Karpas-422 (cell line): ENCODE measurements at regions not wholly inside any gene's neighbourhood (a gene's known extent, or its start where the extent isn't known, plus 50 kb on each side); places are given as distances from the start of the nearest gene placed in this dataset.
"Not testable (repeated sequence)": the region's sequence is repeated elsewhere in the genome, so short reads cannot be mapped to it uniquely, and the experiment has no call there.

ENCODE experiments used
- DNase-seq: peaks from one replicate; pipeline ENCODE4 v3.0.0-alpha.2; 2015
- H2AFZ ChIP-seq: fragments of 200-600 bp; sonication (generic); 2 replicates; pipeline ENCODE4 v1.6.1; 2014; ENCODE audit warnings: antibody characterized with exemption, low read length, mixed read lengths
- H3K27ac ChIP-seq: fragments of 200-600 bp; sonication (generic); 2 replicates; pipeline ENCODE4 v1.5.1; 2014; ENCODE audit warnings: mild to moderate bottlenecking, low read length, moderate library complexity
- H3K27me3 ChIP-seq: fragments of 200-600 bp; sonication (generic); 2 replicates; pipeline ENCODE4 v1.6.1; 2014; ENCODE audit warnings: low read length, mixed read lengths
- H3K36me3 ChIP-seq: fragments of 200-600 bp; sonication (generic); 2 replicates; pipeline ENCODE4 v1.6.1; 2014; ENCODE audit warnings: low read length, mixed read lengths; ENCODE audit not compliant: insufficient read depth
- H3K4me1 ChIP-seq: fragments of 200-600 bp; sonication (generic); 2 replicates; pipeline ENCODE4 v1.6.1; 2014; ENCODE audit warnings: mild to moderate bottlenecking, low read length, mixed read lengths
- H3K4me2 ChIP-seq: fragments of 200-600 bp; sonication (generic); 2 replicates; pipeline ENCODE4 v1.6.1; 2014; ENCODE audit warnings: low read length, low read depth, mild to moderate bottlenecking; ENCODE audit not compliant: poor library complexity, severe bottlenecking
- H3K4me3 ChIP-seq: fragments of 200-600 bp; sonication (generic); 2 replicates; pipeline ENCODE4 v1.5.1; 2014; ENCODE audit warnings: mild to moderate bottlenecking, antibody characterized with exemption, low read length, mixed read lengths
- H3K79me2 ChIP-seq: fragments of 200-600 bp; sonication (generic); 2 replicates; pipeline ENCODE4 v1.6.1; 2014; ENCODE audit warnings: mild to moderate bottlenecking, low read length, mixed read lengths
- H3K9ac ChIP-seq: fragments of 200-600 bp; sonication (generic); 2 replicates; pipeline ENCODE4 v1.6.0; 2014; ENCODE audit warnings: low read length
- H3K9me2 ChIP-seq: fragments of 200-600 bp; sonication (generic), shearing (Covaris generic); replicated peaks from 2 replicates; pipeline ENCODE4 v1.6.0; 2014; ENCODE audit warnings: mild to moderate bottlenecking, low read length, moderate library complexity; ENCODE audit not compliant: insufficient read depth
- H3K9me3 ChIP-seq: fragments of 300-700, 200-600 bp; sonication (generic); 2 replicates; pipeline ENCODE4 v1.6.1; 2014; ENCODE audit warnings: low read length, mixed read lengths
- H4K20me1 ChIP-seq: fragments of 200-600 bp; sonication (generic); 2 replicates; pipeline ENCODE4 v1.6.1; 2014; ENCODE audit warnings: mild to moderate bottlenecking, antibody characterized with exemption, low read length, low read depth; ENCODE audit not compliant: insufficient read depth

GRCh38 chr10:45540589-45540988 is 132.0 kb downstream of the ZFAND4 start:
- H3K79me2 ChIP-seq: peaks cover 61% of the 10 kb centered on the region
- not testable (repeated sequence) for H3K9me2 ChIP-seq, H3K36me3 ChIP-seq, H3K4me2 ChIP-seq, DNase-seq, H4K20me1 ChIP-seq, H3K27me3 ChIP-seq, H3K9me3 ChIP-seq, H3K4me3 ChIP-seq, H3K27ac ChIP-seq, H2AFZ ChIP-seq, H3K4me1 ChIP-seq, H3K9ac ChIP-seq

DNA sequence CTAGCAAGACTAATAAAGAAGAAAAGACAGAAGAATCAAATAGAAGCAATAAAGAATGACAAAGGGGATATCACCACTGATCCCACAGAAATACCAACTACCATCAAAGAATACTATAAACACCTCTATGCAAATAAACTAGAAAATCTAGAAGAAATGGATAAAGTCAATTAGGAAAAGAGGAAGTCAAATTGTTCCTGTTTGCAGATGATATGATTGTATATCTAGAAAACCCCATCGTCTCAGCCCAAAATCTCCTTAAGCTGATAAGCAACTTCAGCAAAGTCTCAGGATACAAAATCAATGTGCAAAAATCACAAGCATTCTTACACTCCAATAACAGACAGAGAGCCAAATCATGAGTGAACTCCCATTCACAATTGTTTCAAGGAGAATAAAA is 133.0 kb downstream of the ZFAND4 start:
- peaks cover 61% of the 10 kb centered on the region for H3K79me2 ChIP-seq
- H3K4me1 ChIP-seq, H3K27me3 ChIP-seq, H3K36me3 ChIP-seq, DNase-seq, H3K27ac ChIP-seq, H3K4me3 ChIP-seq, H3K9me2 ChIP-seq, H2AFZ ChIP-seq, H4K20me1 ChIP-seq, H3K9ac ChIP-seq, H3K9me3 ChIP-seq, H3K4me2 ChIP-seq: not testable (repeated sequence)

DNA sequence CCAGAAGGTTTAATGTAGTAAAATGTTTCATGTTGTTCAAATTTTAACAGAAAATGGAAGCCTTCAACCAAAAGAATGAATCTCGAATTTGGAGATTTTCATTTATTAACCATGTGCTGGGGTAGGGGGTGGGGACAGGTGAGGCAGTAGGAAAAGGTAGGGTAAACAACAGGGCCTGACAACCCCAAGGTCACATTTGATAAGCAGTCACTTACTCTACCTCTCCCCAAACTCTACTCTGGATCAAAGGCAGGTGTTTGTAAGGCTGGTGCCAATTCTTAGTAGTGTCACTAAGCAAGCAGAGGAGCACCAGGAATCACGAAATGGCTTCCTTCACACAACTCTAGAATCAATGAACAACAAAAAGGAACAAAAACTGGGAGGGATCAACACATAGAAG is 138.0 kb downstream of the ZFAND4 start:
- peaks cover 64% of the 10 kb centered on the region for H3K79me2 ChIP-seq
- H3K27ac ChIP-seq: no peak overlapping the region
- H3K4me2 ChIP-seq: no peak overlapping the region
- H4K20me1 ChIP-seq: no peaks in the 10 kb centered on the region
- H3K36me3 ChIP-seq: no peaks in the 10 kb centered on the region
- peaks cover 13% of the 10 kb centered on the region for H3K4me1 ChIP-seq
- no peak overlapping the region for H3K4me3 ChIP-seq
- H3K9ac ChIP-seq: no peak overlapping the region
- no peaks in the 10 kb centered on the region for H3K9me3 ChIP-seq
- H3K27me3 ChIP-seq: no peaks in the 10 kb centered on the region
- no peak overlapping the region for H2AFZ ChIP-seq
- H3K9me2 ChIP-seq: no peaks in the 10 kb centered on the region
- DNase-seq: no peak

DNA sequence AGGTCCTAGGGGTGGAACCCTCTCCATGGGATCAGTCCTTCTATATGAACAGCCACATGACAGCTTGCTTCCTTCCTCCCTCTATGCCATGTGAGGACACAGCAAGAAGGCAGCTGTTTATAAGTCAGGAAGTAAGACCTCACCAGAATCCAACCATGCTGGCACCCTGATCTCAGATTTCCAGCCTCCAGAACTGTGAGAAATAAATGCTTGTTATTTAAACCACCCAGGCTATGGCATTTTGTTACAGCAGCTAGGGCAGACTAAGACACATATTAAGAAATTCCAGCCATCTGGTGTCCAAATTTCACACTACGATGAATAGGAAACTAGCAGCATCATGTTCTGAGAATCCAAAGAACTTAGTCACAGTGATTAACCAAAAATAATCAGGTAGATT is 140.1 kb downstream of the ZFAND4 start:
- Histone ChIP-seq H3K4me3 (no peak overlapping the region), H3K27me3 (no peaks in the 10 kb centered on the region), H2AFZ (no peak overlapping the region), H3K9ac (no peak overlapping the region), H3K79me2 (peaks cover 80% of the 10 kb centered on the region), H3K9me2 (no peaks in the 10 kb centered on the region), H3K9me3 (no peaks in the 10 kb centered on the region), H3K27ac (no peak overlapping the region), H3K4me1 (peaks cover 13% of the 10 kb centered on the region), H4K20me1 (no peaks in the 10 kb centered on the region), H3K36me3 (no peaks in the 10 kb centered on the region), H3K4me2 (no peak overlapping the region)
- DNase-seq: no peak

DNA sequence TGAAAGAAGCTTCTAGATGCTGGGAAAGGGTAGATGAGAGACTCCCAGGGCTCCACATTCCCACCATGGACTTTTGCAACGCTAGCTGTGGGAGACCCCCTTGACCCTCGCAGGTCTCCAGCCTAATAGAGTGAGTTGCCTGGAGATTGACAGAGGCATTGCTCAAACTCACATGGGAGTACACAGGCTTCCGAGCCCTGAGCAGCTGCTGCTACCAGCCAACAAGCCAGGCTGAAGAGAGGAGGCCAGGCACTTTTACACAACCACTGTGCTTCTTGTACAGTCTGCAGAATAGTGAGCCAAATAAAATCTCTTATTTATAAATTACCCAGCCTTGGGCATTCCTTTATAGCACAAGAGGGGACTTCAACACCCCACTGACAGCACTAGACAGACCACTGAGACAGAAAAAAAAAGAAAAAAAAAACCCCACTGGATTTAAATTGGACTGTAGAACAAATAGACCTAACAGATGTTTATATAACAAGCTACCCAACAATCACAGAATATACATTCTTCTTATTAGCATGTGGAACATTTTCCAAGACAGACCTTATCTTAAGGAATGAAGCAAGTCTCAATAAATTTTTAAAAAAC is 146.2 kb downstream of the ZFAND4 start:
- no peaks in the 10 kb centered on the region for H3K9me3 ChIP-seq
- no peaks in the 10 kb centered on the region for H4K20me1 ChIP-seq
- no peak overlapping the region for H3K4me2 ChIP-seq
- no peaks in the 10 kb centered on the region for H3K9me2 ChIP-seq
- no peaks in the 10 kb centered on the region for H3K27me3 ChIP-seq
- no peaks in the 10 kb centered on the region for H3K36me3 ChIP-seq
- H3K27ac ChIP-seq: no peak overlapping the region
- H2AFZ ChIP-seq: no peak overlapping the region
- no peaks in the 10 kb centered on the region for H3K4me1 ChIP-seq
- no peak for DNase-seq
- no peak overlapping the region for H3K9ac ChIP-seq
- peaks cover 86% of the 10 kb centered on the region for H3K79me2 ChIP-seq
- no peak overlapping the region for H3K4me3 ChIP-seq

DNA sequence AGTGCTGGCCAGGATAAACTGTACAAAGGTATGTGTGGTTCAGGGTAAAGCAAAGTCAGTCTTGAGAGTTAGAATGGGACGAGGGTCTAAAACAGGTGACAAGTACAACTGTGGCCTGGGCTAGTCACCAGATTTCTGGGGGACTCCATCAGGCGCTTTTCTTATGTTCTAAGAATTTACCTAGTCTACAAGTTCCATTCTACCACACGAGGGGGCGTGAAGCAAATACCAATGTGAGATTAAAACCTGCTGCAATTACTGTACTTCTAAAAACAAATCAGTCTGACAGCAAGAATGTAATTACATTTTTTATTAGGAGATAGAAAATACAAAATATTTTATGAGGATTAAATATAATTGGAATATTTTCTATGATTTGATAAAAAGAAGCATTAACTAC is 146.5 kb downstream of the ALOX5 start:
- Histone ChIP-seq H3K27ac (no peak overlapping the region), H3K79me2 (peaks cover 87% of the 10 kb centered on the region), H3K9me2 (no peaks in the 10 kb centered on the region), H3K4me2 (no peak overlapping the region), H4K20me1 (no peaks in the 10 kb centered on the region), H3K4me1 (peaks cover 4% of the 10 kb centered on the region; the same call in 1 of the 2 replicates), H2AFZ (no peak overlapping the region), H3K9me3 (no peaks in the 10 kb centered on the region), H3K36me3 (no peaks in the 10 kb centered on the region), H3K4me3 (no peak overlapping the region), H3K9ac (no peak overlapping the region), H3K27me3 (no peaks in the 10 kb centered on the region)
- peak; percentile 57 for DNase-seq

DNA sequence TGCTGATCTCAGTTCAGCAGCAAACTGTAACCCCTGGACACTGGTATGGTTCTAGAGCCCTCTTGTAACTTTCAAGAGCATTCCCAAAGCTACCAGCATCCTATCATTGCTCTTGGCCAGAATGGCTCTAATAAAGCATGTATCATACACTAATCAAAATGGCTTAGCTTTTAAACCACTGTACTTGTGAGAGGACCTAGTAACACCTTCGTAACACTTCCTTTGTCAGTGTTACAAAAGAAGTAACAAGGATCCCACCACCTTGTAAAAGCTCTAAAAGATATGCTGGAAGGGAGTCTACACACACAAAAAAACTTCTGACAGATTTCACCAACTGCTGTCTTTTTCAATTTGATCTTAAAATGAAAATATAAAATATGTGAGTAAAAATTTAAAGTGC is 144.7 kb downstream of the ALOX5 start:
- Histone ChIP-seq H3K4me1 (peaks cover 4% of the 10 kb centered on the region; the same call in 1 of the 2 replicates), H4K20me1 (no peaks in the 10 kb centered on the region), H3K9ac (no peak overlapping the region)

DNA sequence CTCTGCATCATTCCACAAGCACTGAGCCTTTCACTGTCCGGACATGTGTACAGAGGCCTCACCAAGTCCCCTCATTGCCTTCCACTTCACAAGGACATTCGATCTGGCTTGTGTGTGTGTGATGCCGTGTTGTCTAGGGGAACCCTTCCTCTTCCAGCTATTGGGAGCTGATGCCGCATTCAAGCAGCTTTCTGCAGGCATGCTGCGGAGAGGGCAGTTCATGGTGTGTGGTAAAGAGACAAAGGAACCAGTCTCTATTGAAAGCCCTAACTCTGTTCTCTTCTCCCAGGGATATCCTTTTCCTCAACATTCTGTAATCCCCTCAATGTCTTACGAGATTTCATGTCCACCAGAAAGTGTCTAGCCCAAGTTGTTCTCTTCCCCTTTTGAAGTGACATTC is 141.6 kb downstream of the ALOX5 start:
- peaks cover 68% of the 10 kb centered on the region for H3K79me2 ChIP-seq
- no peak overlapping the region for H3K27ac ChIP-seq
- H3K4me2 ChIP-seq: no peak overlapping the region
- no peak for DNase-seq
- no peaks in the 10 kb centered on the region for H3K4me1 ChIP-seq
- no peaks in the 10 kb centered on the region for H3K9me3 ChIP-seq
- no peaks in the 10 kb centered on the region for H3K36me3 ChIP-seq
- H3K27me3 ChIP-seq: no peaks in the 10 kb centered on the region
- H3K9me2 ChIP-seq: no peaks in the 10 kb centered on the region
- no peak overlapping the region for H3K9ac ChIP-seq
- H4K20me1 ChIP-seq: no peaks in the 10 kb centered on the region
- H2AFZ ChIP-seq: no peak overlapping the region
- no peak overlapping the region for H3K4me3 ChIP-seq

More for the DNA sequence above, 144.7 kb downstream of the ALOX5 start:
- Histone ChIP-seq H3K36me3 (no peaks in the 10 kb centered on the region), H3K79me2 (peaks cover 86% of the 10 kb centered on the region), H3K9me3 (no peaks in the 10 kb centered on the region), H2AFZ (no peak overlapping the region), H3K4me3 (no peak overlapping the region), H3K4me2 (no peak overlapping the region), H3K27ac (no peak overlapping the region), H3K27me3 (no peaks in the 10 kb centered on the region), H3K9me2 (no peaks in the 10 kb centered on the region)
- no peak for DNase-seq
